ENCODE measurements at regions not wholly inside any gene's neighbourhood (a gene's known extent, or its start where the extent isn't known, plus 50 kb on each side); places are given as distances from the start of the nearest gene placed in this dataset.
"Not testable (repeated sequence)": the region's sequence is repeated elsewhere in the genome, so short reads cannot be mapped to it uniquely, and the experiment has no call there.

DNA sequence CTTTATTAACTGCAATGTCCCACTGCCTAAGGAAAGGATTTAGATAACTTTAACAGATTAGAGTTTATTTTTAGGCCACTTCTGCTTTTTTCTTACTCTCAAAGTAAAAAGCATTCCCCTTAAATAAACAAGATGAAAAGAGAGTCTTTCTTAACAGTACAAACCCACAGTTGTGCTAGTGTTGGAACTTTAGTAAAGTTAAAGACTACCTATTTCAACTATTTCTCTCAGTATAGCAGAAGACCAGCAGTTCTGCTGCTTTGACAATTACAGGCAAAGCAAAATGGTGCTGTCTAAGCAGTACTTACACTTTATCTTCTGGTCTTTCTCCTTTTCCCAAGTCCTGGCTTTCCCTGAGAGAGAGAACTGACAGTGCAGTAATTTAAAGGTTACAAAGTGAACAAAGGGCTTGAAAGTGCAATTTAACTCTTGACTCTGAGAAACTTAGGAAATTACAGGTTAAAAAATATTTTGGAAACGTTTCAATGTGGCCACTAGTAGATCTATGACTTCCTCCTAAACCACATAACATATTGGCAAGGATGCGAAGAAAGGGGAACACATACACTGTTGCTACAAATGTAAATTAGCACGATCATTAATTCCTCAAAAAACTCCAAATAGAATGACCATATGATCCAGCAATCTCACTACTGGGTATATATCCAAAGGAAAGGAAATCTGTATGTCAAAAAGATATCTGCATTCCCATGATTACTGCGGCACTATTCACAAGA, 135.4 kb upstream of the POGK start:
- no peak for DNase-seq

DNA sequence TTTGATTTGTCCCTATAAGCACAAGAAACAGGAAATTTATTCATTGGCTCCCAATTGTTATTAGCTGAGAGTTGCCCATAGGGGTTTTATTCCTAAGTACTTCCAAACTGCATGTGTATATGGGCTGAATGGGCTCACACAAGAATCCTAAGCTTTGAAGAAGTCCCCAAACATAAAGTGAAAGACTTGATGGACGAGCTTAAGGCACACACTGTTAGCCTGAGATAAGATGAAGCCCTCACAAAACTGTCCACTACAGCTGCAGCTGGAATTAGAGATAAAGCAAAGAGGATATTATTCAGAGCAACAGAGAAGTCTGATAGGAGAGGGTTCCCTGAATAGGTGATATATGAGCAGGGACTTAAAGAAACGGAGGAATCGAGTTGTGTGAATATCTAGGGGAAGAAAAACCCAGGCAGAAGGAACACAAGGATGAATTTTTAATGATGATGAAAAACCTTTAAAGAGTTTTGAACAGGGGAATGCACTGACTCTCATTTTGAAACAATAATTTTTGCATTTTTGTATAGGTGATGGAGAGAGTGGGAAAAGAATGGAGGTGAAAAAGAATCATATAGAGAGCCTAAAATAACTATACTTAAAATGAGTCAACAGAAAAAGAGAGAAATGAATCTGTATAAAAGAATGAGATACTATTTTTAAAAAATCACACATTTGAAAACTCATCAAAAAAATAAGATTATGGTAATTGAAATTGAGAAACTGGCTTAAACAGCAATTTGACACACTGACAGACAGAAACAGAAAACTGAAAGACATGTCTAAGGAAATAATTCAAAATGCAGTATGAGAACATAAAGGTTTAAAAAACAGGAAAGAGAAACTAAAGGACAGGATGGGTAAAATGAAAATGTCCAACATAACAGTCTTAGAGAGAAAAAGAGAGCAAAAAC, 133.6 kb upstream of the POGK start:
- no peak for DNase-seq

DNA sequence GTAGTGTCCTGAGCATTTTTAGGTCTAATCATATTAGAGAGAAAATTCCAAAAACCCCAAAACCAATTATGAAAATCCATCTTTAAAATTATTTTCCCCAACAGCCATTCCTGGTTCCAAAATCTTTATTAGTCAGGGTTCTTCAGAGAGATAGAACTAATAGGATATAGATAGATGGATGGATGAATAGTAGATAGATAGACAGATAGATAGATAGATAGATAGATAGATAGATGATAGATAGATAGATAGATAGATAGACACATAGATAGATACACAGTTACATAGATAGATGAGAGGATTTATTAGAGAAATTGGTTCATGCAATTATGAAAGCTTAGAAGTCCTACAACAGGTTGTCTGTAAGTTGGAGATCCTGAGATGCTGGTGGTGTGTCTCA, 122.7 kb upstream of the POGK start:
- DNase-seq = no peak

DNA sequence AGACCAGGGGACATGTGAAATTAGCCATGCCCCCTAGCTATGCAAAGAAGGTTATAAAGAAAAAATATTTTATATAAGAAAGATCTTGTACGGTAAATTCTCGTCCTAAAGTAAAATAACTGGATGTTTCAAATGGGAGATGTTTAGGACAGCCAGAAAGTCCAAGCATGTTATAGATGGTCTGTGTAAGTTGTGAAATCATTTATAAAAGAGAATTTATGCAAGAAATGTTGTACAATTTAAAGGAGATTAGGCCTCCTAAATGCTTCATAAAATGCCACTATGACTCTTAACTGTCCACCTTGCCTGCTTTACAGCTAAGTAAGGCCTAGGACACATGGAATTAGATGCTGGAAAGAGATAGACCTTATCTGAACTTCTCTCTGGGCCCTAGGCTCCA, 118.1 kb upstream of the POGK start:
- DNase-seq = no peak

DNA sequence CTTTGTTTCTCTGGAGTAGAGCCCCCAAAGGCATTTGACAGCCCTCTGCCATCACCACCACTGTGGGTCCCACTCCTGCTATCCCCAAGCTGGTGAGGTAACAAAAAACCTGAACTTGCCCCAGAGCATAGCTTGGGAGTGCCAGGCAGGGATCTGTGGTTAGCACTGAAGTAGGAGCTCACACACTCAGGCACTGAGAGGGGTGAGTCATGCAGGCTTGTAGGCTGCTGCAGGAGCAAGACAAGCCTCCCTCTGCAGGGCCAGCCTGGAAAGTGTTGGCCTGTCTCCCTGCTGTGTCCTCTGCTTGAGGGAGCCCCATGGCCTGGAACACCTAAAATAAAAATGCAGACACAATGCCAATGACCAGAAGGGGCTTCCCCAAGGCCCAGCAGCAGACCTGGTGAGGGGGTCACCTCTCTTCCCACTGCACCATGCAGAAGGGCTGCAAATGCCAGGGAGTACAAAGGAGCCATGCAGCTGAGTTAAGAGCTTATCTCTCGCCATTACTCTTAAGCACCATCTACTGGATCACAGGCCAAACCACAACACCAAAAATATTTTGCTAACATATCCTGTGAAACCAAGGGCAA, 108.9 kb upstream of the POGK start:
- DNase-seq = no peak

DNA sequence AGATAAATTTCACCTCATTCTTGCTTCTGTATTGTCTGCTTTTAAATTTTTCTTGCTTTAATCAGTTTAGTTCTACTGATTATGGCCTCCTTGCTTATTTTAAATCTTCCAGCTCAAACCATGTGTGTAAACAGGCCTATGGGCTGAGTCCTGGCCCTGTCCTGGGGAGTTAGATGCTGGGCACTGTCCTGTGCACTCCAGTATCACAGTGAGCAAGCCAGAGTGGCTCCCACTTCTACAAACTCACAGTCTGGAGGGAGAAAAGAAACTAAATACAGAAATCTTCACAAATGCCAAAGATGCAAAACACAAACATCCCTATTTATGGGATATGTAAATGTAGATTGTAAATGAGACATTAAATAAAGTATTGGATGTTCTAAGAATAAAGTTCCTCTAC, 101.1 kb upstream of the POGK start:
- DNase-seq = no peak

DNA sequence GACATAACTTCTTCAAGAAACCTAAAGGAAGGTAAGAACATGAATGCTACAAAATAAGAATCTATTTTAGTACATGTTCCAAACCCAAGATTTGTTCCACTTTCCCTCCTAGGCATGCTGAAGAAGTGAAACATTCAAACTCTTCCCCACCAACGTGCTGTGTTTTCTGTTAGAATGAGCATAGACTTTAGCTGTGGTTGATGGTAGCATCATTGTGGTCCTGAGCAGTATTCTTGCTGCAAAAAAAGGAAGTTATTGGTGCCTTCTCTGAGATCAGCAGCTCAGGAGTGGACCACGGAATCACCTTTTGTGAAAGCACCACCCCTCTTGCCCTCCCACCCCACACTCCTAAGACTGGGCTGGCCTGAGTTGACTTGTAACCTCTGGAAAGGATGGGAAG, 100.4 kb upstream of the POGK start:
- no peak for DNase-seq

DNA sequence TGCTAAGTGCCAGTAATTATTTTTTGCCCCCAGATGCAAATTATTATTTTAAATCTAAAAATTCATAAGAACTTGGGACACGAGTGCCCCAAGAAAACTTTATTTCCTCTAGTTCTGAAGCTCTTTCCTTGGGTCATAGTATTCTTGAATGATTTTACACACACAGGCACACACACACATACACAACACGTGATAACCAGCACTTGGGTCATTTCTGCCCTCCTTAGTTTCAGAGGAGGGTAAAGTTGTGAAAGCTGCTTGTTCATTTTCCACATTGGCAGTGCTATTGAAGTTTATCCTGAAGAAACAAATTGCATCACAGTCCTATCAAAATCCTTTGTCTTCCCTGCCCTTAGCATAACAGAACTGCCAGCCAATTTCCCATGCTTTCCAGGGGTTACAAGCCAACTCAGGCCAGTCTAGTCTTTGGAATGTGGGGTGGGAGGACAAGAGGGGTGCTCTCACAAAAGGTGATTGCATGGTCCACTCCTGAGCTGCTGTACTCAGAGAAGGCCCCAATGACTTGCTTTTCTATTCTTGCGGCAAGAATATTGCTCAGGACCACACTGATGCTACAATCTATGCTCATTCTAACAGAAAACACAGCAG, 98.5 kb upstream of the POGK start:
- DNase-seq = no peak

DNA sequence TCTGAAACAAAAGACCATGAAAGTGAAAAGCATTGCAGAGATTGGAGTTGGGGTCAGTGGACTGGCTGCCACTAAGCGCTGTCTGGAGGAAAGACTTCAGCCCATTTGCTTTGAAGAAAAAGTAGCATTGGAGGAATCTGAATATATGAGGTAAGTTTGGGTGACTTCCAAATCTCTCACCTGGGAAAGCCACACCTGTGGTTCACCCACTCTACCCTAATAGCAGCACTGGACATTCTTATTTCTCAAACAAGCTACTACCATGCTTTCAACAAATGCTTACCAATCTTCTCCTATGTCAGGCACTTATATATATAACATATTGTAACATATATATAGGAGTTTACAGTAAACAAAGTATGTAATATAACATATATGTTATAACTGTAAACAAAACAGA, 76.0 kb upstream of the POGK start:
- DNase-seq = no peak

DNA sequence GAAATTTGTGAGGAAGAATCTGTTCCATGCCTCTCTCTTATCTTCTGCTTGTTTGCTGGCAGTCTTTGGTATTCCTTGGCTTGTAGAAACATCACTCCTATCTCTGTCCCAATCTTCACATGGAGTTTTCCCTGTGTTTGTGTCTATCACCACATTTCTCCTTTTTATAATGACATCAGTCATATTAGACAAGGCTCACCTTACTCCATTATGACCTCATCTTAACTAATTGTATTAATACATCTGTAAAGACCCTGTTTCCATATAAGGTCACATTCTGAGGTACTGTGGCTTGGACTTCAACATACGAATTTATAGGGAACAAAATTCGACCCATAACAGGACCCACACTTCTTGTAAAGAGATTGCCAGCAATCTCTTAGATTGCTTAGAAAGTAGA, 72.3 kb upstream of the POGK start:
- DNase-seq = no peak

DNA sequence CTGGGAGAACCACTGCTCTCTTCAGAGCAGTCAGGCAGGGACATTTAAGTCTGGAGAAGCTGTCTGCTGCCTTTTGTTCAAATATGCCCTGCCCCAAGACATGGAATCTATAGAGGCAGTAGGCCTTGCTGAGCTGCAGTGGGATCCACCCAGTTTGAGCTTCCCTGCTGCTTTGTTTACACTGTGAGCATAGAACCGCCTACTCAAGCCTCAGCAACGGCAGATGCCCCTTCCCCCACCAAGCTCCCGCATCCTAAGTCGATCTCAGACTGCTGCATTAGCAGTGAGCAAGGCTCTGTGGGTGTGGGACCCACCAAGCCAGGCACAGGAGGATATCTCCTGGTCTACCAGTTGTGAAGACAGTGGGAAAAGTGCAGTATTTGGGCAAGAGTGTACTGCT, 54.6 kb upstream of the POGK start:
- DNase-seq = not testable (repeated sequence)

DNA sequence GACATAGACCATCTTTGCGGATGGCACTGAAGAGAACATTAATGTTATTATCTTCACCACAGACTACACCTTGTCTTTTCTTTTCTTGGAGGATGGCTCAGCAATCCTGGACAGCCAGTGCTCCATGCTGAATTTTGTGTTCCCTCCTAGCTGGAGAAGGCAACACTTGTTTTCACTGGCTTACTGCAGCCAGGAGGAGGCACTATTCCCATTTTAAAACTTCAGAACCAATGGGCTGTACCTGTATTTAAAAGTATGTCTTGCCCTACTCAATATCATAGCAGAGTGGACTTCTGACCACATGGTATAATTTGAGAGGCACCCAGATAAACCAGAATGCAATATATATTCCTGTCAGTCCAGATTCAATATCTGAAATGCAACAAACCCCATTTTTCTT, 53.3 kb upstream of the POGK start:
- DNase-seq = no peak

DNA sequence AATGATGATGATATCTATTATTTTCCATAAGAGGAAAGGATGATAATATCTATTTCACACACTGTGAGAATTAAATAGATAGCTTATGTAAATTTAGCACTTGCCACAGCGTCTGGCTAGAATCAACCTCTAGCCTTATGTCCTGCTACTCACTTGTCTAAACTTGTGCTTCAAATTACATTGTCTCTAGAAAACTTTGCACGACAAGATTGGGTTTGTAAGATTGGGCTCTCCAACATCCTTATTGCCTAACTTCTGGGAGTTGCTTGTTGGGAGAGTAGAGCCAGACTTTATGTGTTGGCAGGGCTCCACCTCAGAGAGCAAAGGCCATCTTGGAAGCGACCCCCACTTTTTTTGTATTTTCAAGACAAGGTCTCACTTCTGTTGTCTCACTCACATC, 50.0 kb upstream of the POGK start:
- DNase-seq = no peak
